ENCODE measurements at regions not wholly inside any gene's neighbourhood (a gene's known extent, or its start where the extent isn't known, plus 50 kb on each side); places are given as distances from the start of the nearest gene placed in this dataset.
"Not testable (repeated sequence)": the region's sequence is repeated elsewhere in the genome, so short reads cannot be mapped to it uniquely, and the experiment has no call there.

DNA sequence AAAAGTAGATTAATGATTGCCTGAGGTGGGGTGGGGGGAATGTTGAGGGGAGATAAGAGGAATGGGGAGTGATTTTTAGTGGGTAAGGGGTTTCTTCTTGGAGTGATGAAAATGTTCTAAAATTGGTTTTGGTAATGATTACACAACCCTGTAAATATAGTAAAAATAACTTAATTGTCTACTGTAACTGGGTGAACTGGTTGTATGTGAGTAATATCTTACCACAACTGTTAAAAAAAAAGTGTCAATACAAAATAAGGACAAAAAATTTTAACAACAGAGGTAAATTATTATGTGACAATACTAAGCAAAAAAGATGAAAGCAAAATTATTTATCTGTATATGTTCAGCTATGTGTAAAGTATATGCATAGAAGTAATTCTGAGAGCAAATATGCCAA is 86.3 kb upstream of the RASSF8 start:
- no peak for DNase-seq (ENCODE audit: low read depth)

DNA sequence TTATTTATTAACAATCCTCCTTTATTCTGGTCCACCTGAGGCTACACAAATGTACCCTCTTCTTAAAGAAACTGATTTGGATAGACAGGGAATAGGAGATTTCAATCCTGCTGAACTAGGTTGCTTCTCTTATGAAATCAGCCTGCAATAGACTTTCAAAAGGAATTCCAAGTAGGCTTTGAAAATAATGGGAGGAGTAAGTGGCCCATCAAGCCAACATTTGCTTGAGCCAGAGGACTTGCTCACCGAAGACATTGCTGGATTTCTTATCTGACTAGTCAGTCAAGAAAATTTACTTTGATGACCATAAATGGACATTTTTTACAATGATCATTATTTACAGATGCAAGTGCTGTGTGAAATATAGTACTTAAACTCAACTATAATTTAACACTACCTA is 82.8 kb upstream of the RASSF8 start:
- DNase-seq (ENCODE audit: low read depth): no peak

DNA sequence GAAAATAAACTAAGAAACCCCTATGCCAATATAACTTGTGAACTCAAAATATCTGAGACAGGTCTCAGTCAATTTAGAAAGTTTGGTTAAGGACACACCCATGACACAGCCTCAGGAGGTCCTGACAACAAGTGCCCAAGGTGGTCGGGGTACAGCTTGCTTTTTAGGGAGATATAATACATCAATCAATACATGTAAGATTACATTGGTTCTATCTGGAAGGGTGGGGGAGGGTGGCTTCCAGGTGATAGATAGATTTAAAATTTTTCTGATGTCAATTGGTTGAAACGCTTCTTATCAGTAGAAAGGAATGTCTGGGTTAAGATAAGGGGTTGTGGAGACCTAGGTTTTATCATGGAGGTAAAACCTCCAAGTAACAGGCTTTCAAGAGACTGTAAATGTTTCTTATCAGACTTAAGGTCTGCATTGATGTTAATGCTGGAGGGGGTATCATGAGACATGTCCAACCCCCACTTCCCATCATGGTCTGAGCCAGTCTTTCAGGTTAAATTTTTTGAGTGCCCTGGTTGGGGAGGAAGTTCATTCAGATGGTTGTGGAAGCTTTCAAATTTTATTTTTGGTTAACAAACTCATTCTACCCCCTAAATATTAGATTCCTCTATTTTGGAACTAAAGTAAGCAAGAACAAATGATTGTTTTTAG is 82.0 kb upstream of the RASSF8 start:
- no peak for DNase-seq (ENCODE audit: low read depth)

DNA sequence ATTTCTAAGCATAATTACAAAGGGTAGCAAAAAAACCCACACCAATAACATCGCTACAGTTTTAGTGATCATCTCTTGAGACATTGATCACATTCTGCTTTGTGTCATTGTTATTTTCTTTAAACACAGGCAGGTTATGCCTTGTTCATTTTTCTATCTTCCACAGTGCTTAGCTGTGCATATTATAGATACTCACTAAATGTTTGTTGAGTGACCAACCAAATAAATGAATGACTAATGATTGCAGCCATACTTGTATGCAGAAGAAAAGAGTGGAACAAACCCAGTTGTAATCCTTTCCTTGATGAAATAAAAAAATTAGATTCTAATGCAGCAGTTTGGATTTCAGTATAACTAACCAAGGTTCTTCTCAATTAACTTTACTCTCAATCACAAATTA is 81.0 kb upstream of the RASSF8 start:
- DNase-seq (ENCODE audit: low read depth): peak; percentile 9

DNA sequence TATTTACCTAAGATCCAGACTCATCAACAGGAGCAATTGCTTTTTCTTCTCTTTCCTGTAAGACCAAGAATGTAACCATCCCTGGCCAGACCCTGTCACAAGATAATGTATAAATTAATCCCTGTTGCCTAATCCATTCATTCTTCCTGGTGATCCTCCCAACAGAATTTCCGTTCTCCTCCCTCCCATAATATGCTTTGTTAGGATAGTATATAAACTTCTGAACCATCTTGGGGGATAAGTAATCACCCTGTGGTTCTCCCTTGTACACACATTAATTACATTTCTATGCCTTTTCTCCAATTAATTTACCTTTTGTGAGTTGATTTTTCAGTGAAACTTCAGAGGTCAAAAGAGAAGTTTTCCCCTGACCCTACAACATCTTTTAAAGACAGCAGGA is 76.2 kb upstream of the RASSF8 start:
- DNase-seq (ENCODE audit: low read depth): no peak

DNA sequence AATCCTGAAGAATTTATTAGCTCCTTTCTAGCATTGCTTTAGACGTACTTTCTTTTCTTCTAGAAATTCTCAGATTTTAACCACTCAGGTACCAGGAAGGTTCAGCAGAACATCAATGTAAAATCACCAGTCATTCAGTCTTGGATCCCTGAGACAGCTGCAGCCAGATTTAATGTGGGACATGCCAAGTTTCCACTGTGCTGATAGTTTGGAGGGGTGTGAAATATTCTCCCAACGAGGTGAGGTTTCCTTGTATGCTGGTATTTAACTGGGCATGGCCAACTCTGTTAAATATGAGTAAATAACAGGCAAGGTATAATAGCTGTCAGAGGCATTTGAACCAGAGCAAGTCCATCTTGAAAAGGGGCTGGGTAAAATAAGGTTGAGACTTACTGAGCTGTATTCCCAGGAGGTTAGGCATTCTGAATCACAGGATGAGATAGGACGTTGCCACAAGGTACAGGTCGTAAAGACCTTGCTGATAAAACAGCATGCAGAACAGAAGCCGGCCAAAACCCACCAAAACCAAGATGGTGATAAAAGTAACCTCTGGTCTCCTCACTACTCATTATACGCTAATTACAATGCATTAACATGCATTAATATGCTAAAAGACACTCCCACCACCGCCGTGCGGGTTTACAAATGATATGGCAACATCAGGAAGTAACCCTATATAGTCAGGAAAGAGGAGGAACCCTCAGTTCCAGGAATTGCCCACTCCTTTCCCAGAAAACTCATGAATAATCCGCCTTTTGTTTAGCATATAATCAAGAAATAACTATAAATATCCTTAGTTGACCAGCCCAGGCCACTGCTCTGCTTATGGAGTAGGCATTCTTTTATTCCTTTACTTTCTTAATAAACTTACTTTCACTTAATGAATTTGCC is 75.2 kb upstream of the RASSF8 start:
- no peak for DNase-seq (ENCODE audit: low read depth)

GRCh38 chr12:25884024-25884919 is 74.2 kb upstream of the RASSF8 start:
- DNase-seq (ENCODE audit: low read depth): no peak

- DNase-seq (ENCODE audit: low read depth): no peak
These were observed 73.6 kb upstream of the RASSF8 start for GRCh38 chr12:25884920-25885234.

GRCh38 chr12:25886396-25886795 is 72.1 kb upstream of the RASSF8 start:
- no peak for DNase-seq (ENCODE audit: low read depth)

DNA sequence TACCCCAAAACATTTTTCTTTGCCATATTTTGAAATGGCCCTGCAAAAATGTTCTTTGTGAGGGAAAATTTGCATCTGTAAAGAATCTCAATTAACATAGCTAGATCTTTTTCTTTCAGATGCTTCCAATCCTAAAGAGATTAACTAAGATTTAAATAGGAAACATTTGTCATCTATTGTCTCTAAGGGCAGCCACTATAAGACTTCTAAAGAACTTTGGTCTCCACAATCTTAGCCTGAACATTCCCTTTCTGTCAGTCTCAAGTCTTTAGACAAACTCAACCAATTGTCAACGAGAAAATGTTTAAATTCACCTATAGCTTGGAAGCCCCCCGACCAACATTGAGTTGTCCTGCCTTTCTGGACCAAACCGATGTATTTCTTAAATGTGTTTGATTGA is 71.1 kb upstream of the RASSF8 start:
- DNase-seq (ENCODE audit: low read depth): no peak

DNA sequence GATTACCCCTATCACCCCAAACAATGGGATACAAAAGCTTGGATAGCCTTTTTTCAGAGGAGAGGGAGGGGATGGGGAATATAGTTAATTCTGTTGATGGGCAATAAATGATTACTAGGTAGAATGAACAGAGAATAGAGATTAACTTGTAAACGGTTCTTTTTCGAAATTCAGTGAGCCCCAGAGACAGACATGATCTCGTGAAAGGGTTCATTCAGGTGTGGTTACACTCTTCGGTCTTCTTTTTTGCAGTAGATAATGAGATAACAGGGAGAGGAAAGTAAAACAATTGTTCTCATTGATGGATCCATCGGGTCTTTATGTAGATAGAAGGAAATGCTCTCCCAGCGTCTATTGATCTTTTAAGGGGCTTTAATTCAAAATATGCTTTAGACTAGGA is 69.3 kb upstream of the RASSF8 start:
- no peak for DNase-seq (ENCODE audit: low read depth)

DNA sequence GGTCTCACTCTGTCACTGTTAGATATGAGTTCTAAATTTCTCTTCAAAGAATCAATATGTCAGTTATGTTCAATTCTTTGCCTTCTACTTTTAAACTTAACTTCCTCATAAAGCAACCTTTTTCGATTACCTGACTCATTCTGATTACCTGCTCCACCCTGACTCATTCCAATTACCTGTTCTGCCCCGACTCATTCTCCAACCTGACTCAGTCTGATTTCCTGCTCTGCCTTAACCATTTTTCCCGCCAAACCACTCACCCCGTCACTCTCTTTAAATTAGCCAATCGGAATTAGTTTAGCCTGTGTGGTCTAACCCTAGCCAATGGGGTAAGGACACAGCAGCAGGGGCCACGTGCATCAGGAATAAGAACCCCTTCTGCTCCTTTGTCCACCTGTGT is 67.4 kb upstream of the RASSF8 start:
- DNase-seq (ENCODE audit: low read depth): not testable (repeated sequence)

GRCh38 chr12:25894759-25895158 is 63.7 kb upstream of the RASSF8 start:
- DNase-seq (ENCODE audit: low read depth): no peak

DNA sequence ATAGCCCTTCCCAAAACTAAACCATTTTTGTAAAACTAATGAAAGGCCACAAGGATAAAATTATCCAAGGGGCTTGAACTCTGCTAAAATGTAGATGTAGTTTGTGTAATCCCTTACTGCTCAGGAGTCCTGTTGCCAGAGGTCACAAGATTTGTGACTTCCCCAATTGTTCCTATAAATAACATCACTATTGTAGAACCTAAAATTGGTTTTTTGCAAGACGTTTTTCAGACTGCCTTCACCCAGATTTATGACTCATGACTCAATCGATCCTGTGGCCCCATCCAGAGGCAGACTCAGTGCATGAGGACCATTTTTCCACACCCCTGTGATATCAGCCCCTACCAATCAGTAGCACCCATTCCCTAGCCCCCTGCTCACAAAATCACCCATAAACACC is 61.5 kb upstream of the RASSF8 start:
- no peak for DNase-seq (ENCODE audit: low read depth)

DNA sequence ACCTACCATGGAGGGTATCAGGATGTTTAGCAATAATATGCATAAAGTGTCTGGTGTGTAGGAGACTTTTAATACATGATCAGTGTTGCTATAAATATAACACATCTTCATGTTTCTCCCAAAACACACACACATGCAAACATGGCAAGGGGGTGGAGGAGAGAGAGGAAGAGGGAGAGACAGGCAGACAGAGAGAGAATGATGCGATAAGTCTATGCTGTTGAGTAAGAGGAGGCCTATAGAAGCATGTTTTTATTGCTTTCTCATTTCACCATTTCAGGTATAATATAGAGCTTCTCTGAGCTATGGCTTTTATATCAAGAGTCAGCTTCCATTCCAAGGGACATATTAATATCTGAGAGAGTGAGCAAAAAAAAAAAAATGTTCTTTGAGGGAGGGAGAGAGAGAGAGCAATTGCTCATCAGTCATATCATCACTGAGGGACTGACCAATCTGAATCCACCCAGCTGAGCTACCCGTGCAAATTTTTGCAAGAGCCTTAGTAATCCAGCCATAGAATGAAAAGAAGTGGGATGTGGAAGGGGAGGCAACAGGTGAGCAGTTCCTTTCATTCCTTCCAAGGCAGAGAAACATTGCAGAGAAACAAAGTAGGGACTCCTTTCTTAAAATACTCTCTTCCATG is 54.8 kb upstream of the RASSF8 start:
- no peak for DNase-seq (ENCODE audit: low read depth)

DNA sequence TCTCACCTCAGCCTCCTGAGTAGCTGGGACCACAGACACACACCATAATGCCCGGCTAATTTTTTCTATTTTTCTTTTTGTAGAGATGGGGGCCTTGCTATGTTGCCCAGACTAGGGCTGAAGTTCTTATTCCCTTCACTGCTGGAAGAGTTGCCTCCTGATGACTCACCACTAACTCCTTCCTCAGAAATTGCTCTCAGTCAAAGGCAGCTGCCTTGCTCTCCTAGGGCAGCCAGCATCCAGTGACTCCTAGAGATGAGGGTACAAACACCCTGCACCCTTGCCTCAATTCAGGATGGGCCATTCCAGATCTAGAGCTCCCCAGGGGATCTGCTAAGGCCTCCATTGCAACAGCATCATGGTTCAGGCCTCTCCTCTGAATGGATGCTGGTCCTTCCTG is 54.0 kb upstream of the RASSF8 start:
- peak; percentile 47 for DNase-seq (ENCODE audit: low read depth)

DNA sequence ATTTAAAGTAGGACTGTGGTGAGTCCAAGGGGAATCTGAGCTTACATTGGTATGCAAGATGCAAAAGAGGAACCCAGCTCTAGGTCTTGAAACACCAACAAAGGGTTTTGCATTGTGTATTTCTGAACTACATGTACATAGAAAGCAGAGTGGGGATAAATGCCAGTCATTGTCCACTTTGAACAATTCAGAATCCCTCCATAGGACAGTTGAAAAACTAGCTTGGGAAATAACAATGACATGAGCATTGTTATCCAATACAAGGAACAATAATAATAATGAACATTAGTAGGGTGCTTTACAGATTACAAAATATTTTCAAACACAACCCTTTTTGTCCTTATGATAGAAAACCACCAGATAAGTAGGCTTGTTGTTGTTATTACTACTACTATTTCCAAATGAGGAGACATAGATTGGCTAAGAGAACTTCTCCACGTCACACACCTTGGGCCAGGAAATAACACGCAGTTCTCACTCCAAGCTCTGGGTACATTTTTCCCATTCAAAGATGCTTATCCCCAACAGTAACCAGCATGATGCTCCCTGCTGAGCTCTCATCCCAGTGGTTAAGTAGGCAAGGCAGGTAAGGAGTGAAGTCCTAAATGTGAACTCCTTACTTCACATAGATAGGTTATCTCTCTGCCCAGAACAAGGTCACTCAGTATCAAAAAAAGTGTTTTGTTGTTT is 51.7 kb upstream of the RASSF8 start:
- DNase-seq (ENCODE audit: low read depth): no peak

Data from ELR (cell line).